Glutamatergic neuron (in vitro differentiated cells): ENCODE measurements at regions not wholly inside any gene's neighbourhood (a gene's known extent, or its start where the extent isn't known, plus 50 kb on each side); places are given as distances from the start of the nearest gene placed in this dataset.

Experiments
- DNase-seq: peaks from one replicate; pipeline ENCODE4 v3.0.0; 2022
- H3K27ac Mint-ChIP-seq: one replicate; pipeline ENCODE4 v1.8.0; 2020; ENCODE audit warnings: mild to moderate bottlenecking, mixed read lengths, inconsistent platforms; ENCODE audit not compliant: unreplicated experiment
- H3K27me3 Mint-ChIP-seq: one replicate; pipeline ENCODE4 v1.8.0; 2020; ENCODE audit warnings: mild to moderate bottlenecking, moderate library complexity, mixed read lengths, inconsistent platforms; ENCODE audit not compliant: unreplicated experiment
- H3K36me3 Mint-ChIP-seq: one replicate; pipeline ENCODE4 v1.8.0; 2020; ENCODE audit warnings: mild to moderate bottlenecking, mixed read lengths, inconsistent platforms; ENCODE audit not compliant: unreplicated experiment
- H3K4me1 Mint-ChIP-seq: one replicate; pipeline ENCODE4 v1.8.0; 2020; ENCODE audit warnings: mild to moderate bottlenecking, low read depth, mixed read lengths, inconsistent platforms; ENCODE audit not compliant: unreplicated experiment
- H3K4me3 Mint-ChIP-seq: one replicate; pipeline ENCODE4 v1.8.0; 2020; ENCODE audit warnings: mild to moderate bottlenecking, mixed read lengths, inconsistent platforms; ENCODE audit not compliant: unreplicated experiment
- H3K9me3 Mint-ChIP-seq: one replicate; pipeline ENCODE4 v1.8.0; 2020; ENCODE audit warnings: mild to moderate bottlenecking, moderate library complexity, mixed read lengths, inconsistent platforms; ENCODE audit not compliant: unreplicated experiment
- CTCF ChIP-seq: fragments of 200-600 bp; sonication (generic); IDR thresholded peaks from one replicate; pipeline ENCODE4 v1.5.0; 2021; ENCODE audit not compliant: partially characterized antibody, unreplicated experiment

GRCh38 chr6:12480379-12480778 is 190.2 kb downstream of the EDN1 start:
- no peak for DNase-seq
- no peak for TF ChIP-seq CTCF
- H3K9me3 Mint-ChIP-seq: peaks cover 5% of the 10 kb centered on the region
- H3K4me3 Mint-ChIP-seq: no peak overlapping the region
- H3K36me3 Mint-ChIP-seq: no peaks in the 10 kb centered on the region
- H3K4me1 Mint-ChIP-seq: peaks cover 16% of the 10 kb centered on the region
- H3K27me3 Mint-ChIP-seq: no peaks in the 10 kb centered on the region
- H3K27ac Mint-ChIP-seq: no peak overlapping the region

- Mint-ChIP-seq H3K36me3 (no peaks in the 10 kb centered on the region), H3K4me1 (peaks cover 16% of the 10 kb centered on the region), H3K27ac (peak overlapping the region; percentile 41), H3K9me3 (peaks cover 5% of the 10 kb centered on the region), H3K4me3 (no peak overlapping the region), H3K27me3 (no peaks in the 10 kb centered on the region)
- no peak for TF ChIP-seq CTCF
- no peak for DNase-seq
Measured at GRCh38 chr6:12481292-12481691, 191.1 kb downstream of the EDN1 start.

GRCh38 chr6:12481850-12482249 is 191.7 kb downstream of the EDN1 start:
- no peak for DNase-seq
- Mint-ChIP-seq H3K27ac (peak overlapping the region; percentile 41), H3K4me3 (no peak overlapping the region), H3K9me3 (peaks cover 5% of the 10 kb centered on the region), H3K27me3 (no peaks in the 10 kb centered on the region), H3K36me3 (no peaks in the 10 kb centered on the region), H3K4me1 (peaks cover 16% of the 10 kb centered on the region)
- no peak for TF ChIP-seq CTCF

- Mint-ChIP-seq H3K27ac (peak overlapping the region; percentile 41), H3K4me3 (no peak overlapping the region), H3K9me3 (peaks cover 5% of the 10 kb centered on the region)
Measured at GRCh38 chr6:12482386-12483375, 192.5 kb downstream of the EDN1 start.

More at GRCh38 chr6:12482386-12483375, 192.5 kb downstream of the EDN1 start:
- DNase-seq: no peak
- TF ChIP-seq CTCF: peak; percentile 27
- H3K36me3 Mint-ChIP-seq: no peaks in the 10 kb centered on the region
- no peaks in the 10 kb centered on the region for H3K27me3 Mint-ChIP-seq
- H3K4me1 Mint-ChIP-seq: peaks cover 16% of the 10 kb centered on the region
